Right lobe of liver (tissue), 6 donors: ENCODE measurements at regions not wholly inside any gene's neighbourhood (a gene's known extent, or its start where the extent isn't known, plus 50 kb on each side); places are given as distances from the start of the nearest gene placed in this dataset.

Experiments
- ATAC-seq, 4 donors: fragments of 200-7000 bp; cut with Tn5 transposase; one replicate each; pipeline ENCODE4 v1.9.1; 2020; ENCODE audit warnings: mild to moderate bottlenecking in 4 of 4, moderate library complexity in 4 of 4
- DNase-seq, 3 donors: peaks; one replicate each; pipeline ENCODE4 v3.0.0-alpha.2; 2020
- H3K27ac ChIP-seq, 3 donors: fragments of 200-600 bp; one replicate each; pipeline ENCODE4 v1.8.0; 2022
- H3K27me3 ChIP-seq, 2 donors: fragments of 200-600 bp; one replicate each; pipeline ENCODE4 v1.8.0; 2022
- H3K36me3 ChIP-seq, 4 donors: fragments of 200-600 bp; sonication (generic) in 1 of 4; one replicate each; pipeline versions ENCODE4 v1.5.1 to v1.8.0; 2017 to 2022; ENCODE audit warnings: control low read depth in 1 of 4
- H3K4me1 ChIP-seq, 4 donors: fragments of 200-600 bp; sonication (generic) in 1 of 4; one replicate each; pipeline versions ENCODE4 v1.5.1 to v1.8.0; 2017 to 2022; ENCODE audit warnings: control low read depth in 1 of 4
- H3K4me3 ChIP-seq, 3 donors: fragments of 200-600 bp; one replicate each; pipeline ENCODE4 v1.8.0; 2022
- H3K9me3 ChIP-seq, 4 donors: fragments of 200-600 bp; sonication (generic) in 1 of 4; one replicate each; pipeline versions ENCODE4 v1.5.1 to v1.8.0; 2017 to 2022; ENCODE audit warnings: control low read depth in 1 of 4
- CTCF ChIP-seq, 4 donors: fragments of 200-600 bp in 3 of 4; fragments of 450-650 bp in 1 of 4; IDR thresholded peaks; one replicate each; pipeline versions ENCODE4 v1.5.1 to v1.8.0; 2016 to 2022; ENCODE audit warnings: antibody characterized with exemption in 4 of 4, mild to moderate bottlenecking in 2 of 4
- POLR2A ChIP-seq: fragments of 450-650 bp; IDR thresholded peaks from one replicate; pipeline ENCODE4 v1.6.1; 2017; ENCODE audit warnings: antibody characterized with exemption, mild to moderate bottlenecking
- WGBS: methylation state at CpG from one replicate; pipeline ENCODE4 v1.1.6; 2018; ENCODE audit warnings: low coverage, low lambda C conversion rate; ENCODE audit not compliant: insufficient coverage; ENCODE audit errors: missing lambda C conversion rate; 5-methylcytosine and 5-hydroxymethylcytosine counted together
- intact Hi-C, 2 donors: fragments of 100-400 bp; cut with DNase I; formaldehyde crosslinking; loops; one replicate each; pipeline versions ENCODE4 v1.11.2 to v1.14.1; 2022
- donor health status: DM: no; HTN: yes; CAD: no.
- donor health status: DM: no; HTN: no; CAD: no.
- donor health status: DM: no; HTN: no; CAD: no.
- donor health status: DM: no; HTN: yes; CAD: no.
- donor health status: DM: no; HTN: yes; CAD: no.

GRCh38 chr12:25420116-25420515, 133.0 kb downstream of the LMNTD1 start:
- Histone ChIP-seq H3K36me3 (no peaks in the 10 kb centered on the region), H3K27me3 (no peaks in the 10 kb centered on the region), H3K4me3 (no peak overlapping the region), H3K9me3 (no peaks in the 10 kb centered on the region), H3K27ac (no peak overlapping the region), H3K4me1 (no peaks in the 10 kb centered on the region)
- ATAC-seq = no peak
- DNase-seq = no peak
- WGBS = 50% methylated on average over 4 of the region's 4 CpGs
- TF ChIP-seq CTCF (IDR thresholded peaks at IDR 0.05) (no peak), POLR2A (no peak)
- intact Hi-C loops = no loop called here

GRCh38 chr12:25419595-25419994, 133.5 kb downstream of the LMNTD1 start:
- TF ChIP-seq POLR2A (no peak), CTCF (IDR thresholded peaks at IDR 0.05) (no peak)
- ATAC-seq (no peak), DNase-seq (no peak)
- no peaks in the 10 kb centered on the region for H3K36me3 ChIP-seq
- no peak overlapping the region for H3K4me3 ChIP-seq
- WGBS = 39% methylated on average over 2 of the region's 2 CpGs
- no peaks in the 10 kb centered on the region for H3K9me3 ChIP-seq
- no peaks in the 10 kb centered on the region for H3K27me3 ChIP-seq
- no peaks in the 10 kb centered on the region for H3K4me1 ChIP-seq
- H3K27ac ChIP-seq = no peak overlapping the region
- intact Hi-C loops = no loop called here

- Histone ChIP-seq H3K4me3 (no peak overlapping the region), H3K36me3 (no peaks in the 10 kb centered on the region), H3K4me1 (no peaks in the 10 kb centered on the region), H3K9me3 (no peaks in the 10 kb centered on the region), H3K27me3 (no peaks in the 10 kb centered on the region), H3K27ac (no peak overlapping the region)
- no peak for DNase-seq
- ATAC-seq = no peak
- 81% methylated on average over 3 of the region's 3 CpGs for whole genome bisulfite sequencing
- intact Hi-C loops = no loop called here
- TF ChIP-seq POLR2A = no peak
- no peak for TF ChIP-seq CTCF (IDR thresholded peaks at IDR 0.05)
These were observed 136.0 kb downstream of the LMNTD1 start for GRCh38 chr12:25417071-25417470.

- Histone ChIP-seq H3K27ac (no peak overlapping the region), H3K4me1 (no peaks in the 10 kb centered on the region), H3K4me3 (no peak overlapping the region), H3K27me3 (no peaks in the 10 kb centered on the region), H3K9me3 (no peaks in the 10 kb centered on the region), H3K36me3 (no peaks in the 10 kb centered on the region)
- intact Hi-C loops = no loop called here
- ATAC-seq (no peak), DNase-seq (no peak)
- WGBS = 44% methylated on average over 4 of the region's 4 CpGs
- TF ChIP-seq CTCF (IDR thresholded peaks at IDR 0.05) (no peak), POLR2A (no peak)
These were observed 136.6 kb downstream of the LMNTD1 start for GRCh38 chr12:25416516-25416915.

GRCh38 chr12:25415004-25415403, 138.1 kb downstream of the LMNTD1 start:
- H3K27ac ChIP-seq = no peak overlapping the region
- H3K4me3 ChIP-seq = no peak overlapping the region
- whole genome bisulfite sequencing = 68% methylated on average over 4 of the region's 5 CpGs
- TF ChIP-seq CTCF (IDR thresholded peaks at IDR 0.05) (no peak), POLR2A (no peak)
- no peaks in the 10 kb centered on the region for H3K27me3 ChIP-seq
- H3K9me3 ChIP-seq = no peaks in the 10 kb centered on the region
- DNase-seq (no peak), ATAC-seq (no peak)
- H3K36me3 ChIP-seq = no peaks in the 10 kb centered on the region
- H3K4me1 ChIP-seq = no peaks in the 10 kb centered on the region
- intact Hi-C loops = no loop called here
